HG03469 (cell line): ENCODE measurements at regions not wholly inside any gene's neighbourhood (a gene's known extent, or its start where the extent isn't known, plus 50 kb on each side); places are given as distances from the start of the nearest gene placed in this dataset.

Source experiments
- ATAC-seq: cut with Tn5 transposase; IDR thresholded peaks from one replicate; pipeline ENCODE4 v1.9.1; 2021; ENCODE audit warnings: mild to moderate bottlenecking, moderate library complexity, moderate number of reproducible peaks; ENCODE audit not compliant: unreplicated experiment

DNA sequence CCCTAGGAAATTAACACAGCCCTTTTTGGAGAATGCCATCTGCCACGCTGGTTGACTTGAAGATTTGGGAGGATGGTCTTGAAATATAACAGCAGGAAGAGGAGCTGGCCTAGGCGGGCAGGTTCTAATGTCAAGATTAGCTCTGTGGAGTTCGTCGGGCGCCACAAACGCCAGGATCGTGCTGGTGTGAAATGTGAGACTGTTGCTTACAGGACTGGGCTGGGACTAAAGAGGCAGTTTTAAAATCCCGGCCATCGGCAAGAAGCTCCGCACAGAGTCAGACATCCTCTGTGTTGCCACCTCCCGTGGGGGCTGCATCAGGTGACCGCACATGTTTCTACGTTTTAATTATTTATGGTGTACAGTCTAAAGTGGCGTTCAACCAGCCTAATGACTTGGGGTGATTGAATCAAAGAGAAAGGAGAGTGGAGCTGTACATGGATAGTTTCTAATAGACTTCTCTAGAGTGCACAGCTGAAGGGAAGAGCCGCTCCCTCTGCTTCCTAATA lies 99.4 kb upstream of the BCL11A start:
- ATAC-seq: no peak

DNA sequence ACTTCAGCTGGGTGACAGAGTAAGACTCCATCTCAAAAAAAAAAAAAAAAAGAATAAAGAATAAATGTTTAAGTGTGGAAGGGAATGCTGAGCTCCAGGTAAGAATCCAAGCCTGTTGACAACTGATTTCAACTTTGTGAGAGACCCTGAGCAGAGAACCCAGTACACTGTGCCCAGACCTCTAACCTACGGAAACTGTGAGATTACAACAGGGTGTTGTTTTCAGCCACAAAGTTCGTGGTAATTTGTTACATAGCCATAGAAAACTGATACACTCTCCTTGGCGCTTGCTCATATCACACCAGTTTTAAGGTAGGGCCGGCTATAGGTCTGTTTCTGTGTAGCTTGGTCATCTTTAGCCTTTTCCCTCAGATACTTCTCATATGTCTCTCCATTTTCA lies 98.4 kb upstream of the PAPOLG start:
- ATAC-seq: no peak

DNA sequence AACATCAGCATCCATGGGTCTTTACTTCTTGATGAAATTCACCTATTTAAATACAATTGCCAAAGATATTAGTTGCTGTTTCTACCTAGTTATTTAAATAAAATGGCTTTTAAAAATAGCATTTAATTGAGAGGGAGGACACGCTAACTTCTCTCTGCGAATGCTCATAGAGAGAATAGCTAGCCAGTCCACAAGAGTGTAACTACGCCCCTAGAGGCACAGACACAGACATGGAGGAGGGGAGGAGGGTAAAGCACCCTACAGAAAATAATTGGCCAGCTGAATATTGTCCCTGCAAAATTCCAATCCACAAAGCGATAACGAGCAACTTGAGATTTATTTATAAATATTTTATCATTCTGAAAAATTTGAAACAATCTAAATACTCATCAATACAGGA lies 97.0 kb upstream of the PAPOLG start:
- no peak for ATAC-seq

DNA sequence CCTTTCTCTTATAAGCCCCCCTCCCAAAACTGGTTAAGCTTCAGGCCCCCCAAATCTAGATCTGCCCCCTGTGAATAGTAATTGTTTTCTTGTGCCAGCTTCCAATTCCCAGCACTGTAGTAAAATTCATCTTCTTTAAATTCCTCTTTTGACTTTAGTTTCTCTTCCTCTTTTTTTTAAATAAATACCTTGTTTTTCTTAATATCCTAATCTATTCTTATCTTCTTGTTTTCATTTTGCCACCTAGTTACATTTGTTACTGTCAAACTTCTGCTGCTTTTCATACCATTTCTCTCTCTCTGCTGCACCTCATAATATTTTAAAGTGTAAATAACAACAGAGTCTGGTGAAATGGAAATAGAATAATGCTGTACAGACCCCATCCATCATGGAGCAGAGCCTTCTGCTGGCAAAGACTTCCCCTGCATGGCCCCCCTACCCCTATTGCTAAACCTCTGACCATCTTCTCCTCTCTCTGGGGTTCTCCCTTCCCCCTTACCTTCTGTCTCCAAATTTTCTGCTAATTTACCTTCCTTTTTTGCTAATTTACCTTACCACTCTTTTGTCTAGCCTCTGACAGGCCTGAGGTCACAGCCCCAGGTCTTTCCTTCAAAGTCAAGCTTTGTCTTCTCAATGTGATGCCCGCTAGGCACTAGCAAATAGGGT lies 94.9 kb upstream of the PAPOLG start:
- no peak for ATAC-seq

DNA sequence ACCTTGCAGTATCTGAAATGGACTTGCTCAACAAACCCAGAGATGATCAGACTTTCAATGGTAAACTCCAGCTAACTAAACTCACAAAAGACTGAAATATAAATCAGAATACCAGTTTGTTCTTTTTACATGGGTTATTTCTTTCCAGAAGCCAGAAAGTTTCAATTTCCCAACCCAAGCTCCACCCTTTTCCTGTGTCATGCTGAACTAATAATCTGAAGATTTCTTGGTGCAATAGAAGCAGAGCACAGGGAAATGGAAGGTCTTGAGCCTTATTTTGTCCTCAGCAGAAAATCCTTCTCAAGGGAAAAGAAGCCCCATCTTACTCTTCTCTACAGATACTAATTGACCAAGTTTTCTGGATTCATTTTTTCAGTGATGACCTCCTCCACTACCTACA lies 93.3 kb upstream of the PAPOLG start:
- ATAC-seq: no peak

DNA sequence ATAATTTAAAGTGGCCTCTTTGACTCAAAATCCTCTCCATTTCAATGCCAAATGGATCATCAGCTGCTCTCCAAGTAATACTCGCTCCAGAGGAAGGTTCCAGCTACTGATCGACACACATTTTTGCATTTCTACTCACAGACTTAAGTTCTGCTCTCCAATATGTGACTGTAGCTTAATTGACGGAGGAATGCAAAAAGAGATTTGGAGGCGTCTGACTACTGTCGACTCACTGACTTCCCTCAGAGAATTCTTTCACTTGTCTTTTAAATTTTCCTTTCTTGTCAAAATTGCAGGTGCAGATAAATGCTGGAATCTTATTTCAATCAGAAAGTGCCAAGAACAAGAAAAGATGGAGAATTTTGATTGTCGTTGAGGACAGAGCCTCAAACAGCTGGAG lies 84.1 kb upstream of the PAPOLG start:
- no peak for ATAC-seq

DNA sequence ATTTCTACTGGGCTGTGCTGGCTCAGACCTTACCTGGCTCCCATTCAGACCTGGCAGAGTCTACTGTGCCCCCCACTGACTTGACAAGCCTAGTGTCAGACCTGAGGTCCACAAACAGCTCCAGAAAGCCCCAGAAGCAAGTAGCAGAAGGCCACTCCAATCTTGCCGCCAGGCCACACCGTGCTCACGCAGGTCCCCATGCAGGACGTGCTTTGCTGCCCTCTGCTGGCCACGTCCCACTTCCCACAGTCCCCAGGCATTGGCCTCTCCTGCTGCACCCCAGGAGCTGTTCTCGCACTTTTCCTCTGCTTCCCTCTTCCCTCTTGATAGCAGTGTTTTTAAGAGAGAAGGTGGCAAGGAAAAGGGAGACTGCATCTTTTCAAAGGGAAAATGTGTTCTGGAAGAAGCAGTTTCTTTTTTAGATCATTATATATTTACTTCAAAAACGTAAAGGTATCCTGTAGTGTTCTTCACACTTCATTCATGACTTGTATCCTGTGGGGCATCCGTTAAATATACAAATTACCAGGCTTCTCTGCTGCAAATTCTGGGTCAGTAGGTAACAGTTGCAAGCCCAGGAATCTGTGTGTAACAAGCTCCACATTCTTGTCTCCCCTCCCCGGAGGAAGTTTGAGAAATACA lies 81.4 kb upstream of the PAPOLG start:
- peak; percentile 96 for ATAC-seq

DNA sequence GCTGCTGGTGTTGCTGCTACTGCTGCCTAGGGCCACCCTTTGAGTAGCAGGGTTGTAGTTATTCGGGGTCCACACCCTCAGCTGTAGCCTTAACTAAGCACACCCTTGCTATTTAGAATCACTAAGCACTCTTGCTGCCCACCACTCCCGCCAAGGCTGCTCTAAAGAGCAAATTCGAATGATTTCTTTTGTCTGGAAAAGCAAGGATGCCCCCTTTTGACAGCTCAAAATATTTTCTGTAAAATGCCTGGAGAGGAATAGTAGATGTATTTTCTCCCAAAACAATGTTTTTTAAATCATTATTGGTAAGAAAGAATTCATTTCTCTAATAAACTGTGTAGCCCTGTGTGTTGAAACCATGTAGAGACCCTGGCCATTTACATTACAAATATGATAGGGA lies 80.8 kb upstream of the PAPOLG start:
- ATAC-seq: no peak

DNA sequence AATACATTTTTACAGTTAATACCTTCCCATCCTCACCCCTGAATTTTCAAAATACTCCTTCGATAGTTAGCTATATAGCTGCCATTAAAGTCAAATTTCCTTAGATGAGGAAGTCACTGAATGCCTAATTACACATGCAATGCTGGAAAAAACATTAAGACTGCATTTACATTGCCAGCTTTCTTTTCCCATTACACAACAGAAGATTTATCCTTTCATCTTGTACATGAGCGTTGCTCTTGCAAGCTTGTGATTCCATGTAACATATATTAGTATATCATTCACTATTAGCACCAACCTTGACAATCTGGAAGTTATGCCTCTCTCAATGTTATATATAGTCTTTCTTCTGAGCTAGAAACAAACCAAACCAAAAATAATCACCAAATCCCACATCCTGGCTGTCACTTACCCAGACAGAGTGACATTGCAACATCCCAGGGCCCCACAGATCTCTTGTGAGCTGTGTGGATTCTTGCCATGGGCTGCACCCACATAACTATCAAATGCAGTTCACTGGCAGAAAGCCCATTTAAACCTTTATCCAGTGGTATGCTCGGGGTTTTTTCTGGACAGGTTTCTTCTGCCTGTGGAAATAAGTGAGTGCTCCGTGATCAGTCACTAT lies 79.2 kb upstream of the PAPOLG start:
- no peak for ATAC-seq

DNA sequence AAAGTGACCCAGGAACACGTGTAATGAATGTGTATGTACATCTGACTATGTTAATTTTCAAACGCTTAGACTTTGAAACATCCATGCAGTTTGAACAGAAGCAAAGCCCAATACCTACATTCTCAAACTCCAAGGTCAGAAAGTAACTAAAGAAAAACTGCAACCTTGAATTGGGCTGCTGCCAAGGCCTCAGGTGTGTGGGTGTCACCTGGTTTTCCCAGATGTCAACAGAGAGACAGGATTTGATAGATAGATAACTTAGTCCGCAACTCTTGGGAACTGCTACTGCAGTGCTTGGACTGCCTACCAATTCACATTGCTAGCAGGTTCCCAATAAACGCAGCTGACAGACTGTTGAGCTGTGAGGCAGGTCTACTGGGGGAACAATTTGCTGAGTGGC lies 78.7 kb upstream of the PAPOLG start:
- ATAC-seq: no peak

DNA sequence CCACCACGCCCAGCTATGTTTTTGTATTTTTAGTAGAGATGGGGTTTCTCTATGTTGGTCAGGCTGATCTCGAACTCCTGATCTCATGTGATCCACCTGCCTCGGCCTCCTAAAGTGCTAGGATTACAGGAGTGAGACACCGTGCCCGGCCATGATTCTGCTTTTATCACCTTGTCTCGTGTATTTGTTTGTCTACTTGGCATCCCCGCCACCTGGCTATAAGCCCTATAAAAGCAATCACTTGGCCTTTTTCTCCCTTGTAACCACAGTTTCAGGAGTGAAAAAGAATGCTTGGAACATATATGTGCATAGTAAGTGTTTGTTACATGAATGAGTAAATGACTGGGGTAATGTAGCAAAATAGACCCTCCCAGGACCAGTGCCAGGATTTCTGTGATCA lies 77.5 kb upstream of the PAPOLG start:
- ATAC-seq: no peak

DNA sequence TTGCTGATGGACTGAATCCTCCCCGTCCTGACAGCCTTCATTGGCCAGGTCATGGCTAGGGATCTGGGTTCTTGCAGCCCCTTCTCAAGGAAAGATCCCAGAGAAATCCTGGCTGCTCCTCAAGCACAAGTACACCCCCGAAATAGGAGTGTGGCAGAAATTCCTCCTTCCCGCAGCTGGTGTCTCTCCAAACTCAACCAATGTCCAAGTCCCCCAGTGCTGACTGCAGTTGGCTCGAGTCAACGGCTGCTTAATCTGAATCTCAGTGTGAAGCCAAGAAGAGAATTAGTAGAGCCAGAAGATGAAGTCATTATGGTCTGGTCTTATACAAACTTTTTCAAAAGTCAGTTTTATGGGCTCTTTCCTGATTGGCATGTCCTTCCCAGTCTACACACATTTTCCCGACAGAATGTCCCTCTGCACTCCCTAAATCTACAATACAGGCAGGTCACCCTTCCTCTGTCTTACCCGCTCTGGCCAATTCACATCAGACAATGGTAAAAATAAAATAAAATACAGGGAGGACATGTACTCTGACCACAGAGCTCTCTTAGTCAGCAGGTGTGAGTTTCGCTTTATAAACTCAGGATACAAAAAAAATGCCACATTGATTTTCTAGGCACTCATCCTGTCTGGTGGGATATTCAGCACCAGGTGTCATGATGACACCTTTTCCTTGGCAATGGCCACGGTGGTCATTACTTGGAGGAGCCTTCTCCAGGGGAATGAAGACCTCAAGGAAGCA lies 76.9 kb upstream of the PAPOLG start:
- ATAC-seq: no peak

DNA sequence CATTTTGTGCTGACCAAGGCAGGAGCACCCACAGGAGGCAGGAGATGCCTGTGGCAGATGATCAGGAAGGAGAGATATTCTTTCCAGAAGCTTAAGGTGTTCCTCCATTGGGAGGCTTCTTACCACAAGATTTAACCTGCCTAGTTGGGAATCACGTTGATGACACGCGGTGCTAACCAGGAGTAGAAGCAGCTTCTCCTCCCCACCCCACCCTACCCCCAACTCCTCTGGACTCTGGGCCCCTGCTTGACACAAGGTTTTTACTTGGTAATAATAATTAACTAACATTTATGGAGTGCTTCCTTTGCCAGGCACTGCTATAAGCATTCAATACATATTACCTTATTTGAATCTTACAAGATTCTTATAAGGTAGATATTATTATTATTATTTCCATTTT lies 62.5 kb upstream of the PAPOLG start:
- ATAC-seq: no peak

DNA sequence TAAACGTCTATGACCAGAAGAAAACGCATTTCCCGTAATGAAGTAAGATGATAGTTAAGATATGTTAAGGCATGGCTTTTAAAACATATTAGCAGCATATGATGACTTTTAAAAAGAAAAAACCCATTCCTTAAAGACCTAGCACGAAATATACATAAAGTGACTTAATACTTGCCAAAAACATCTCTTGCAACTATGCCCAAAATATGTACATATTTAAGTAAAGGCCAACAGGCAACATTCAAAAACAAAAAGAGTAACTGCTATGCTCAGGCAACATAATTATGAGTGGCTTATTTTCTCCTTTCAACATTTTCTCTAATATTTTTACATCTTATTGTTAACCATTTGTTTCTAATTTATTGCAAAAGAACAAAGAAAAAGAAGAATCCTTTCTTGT lies 60.3 kb upstream of the PAPOLG start:
- ATAC-seq: no peak

DNA sequence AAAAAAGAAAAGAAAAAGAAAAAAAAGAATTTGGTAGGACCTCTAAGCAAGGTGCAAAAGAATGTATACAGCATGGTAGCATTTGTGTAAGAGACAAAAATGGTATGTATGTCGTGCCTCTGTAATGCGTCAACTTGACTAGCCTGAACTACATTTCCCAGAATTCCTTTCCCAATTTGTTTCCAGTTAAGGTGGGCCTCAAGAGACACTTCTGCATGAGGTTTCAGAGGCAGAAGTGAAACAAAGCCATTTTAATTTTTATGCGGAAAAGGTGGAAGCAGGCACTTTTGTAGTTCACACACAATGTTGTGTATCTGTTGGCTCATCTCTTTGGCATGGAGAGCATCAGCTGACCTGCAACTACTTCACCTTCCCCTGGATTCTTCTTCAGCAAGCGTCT lies 56.5 kb upstream of the PAPOLG start:
- no peak for ATAC-seq

DNA sequence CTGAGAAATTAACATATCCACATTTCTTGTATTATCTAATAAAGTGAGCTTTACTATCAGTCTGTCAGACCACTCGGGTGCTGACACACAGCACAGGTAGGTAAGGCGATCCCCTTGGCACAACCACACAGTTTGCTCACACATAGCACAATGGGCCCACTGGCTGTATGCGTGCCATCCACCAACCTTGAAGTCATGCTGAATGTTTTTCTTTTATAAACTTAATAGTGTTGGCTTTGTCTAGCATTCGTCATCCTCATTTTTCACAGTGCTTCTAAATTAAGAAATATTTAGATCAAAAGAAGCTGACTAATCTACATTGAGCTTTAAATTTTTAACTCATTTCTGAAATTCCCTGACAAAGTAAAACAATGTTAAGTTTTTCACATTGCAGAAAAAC lies 50.0 kb upstream of the PAPOLG start:
- ATAC-seq: no peak
